ENCODE measurements at regions not wholly inside any gene's neighbourhood (a gene's known extent, or its start where the extent isn't known, plus 50 kb on each side); places are given as distances from the start of the nearest gene placed in this dataset.

DNA sequence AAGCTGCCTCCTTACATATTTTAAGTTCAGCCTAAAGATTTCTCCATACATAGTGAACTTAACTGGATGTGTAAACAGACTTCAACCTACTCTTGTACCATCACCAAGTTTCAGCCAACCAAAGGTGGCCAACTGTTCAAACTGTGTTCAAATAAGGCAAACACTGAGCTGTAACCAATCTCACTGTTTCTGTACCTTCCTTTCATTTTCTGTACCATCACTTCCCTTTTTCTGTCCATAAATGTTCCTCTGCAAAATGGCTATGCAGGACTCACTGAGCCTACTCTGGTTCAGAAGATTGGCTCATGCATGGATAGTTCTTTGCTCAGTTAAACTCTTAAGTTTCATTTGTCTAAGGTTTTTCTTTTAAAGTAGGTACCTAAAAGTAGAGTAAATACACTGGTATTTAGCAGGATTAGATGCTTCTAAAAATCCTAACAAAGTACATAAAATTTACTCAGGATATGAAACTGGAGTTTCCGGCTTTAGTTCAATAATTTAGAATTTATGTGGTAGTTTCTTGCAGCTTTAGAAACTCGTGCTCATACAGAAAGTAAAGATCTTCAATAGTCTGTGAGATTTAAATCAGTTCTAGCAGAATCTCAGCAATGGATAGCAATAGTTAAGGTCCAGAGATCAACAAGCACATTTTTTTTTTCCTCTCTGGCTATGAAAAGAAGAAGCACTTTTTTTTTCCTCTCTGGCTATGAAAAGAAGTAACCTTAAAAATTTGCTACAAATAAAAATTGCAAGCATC, 282.0 kb upstream of the PPFIA2 start:
- DNase-seq (ENCODE audit: low read depth, low spot score): no peak

DNA sequence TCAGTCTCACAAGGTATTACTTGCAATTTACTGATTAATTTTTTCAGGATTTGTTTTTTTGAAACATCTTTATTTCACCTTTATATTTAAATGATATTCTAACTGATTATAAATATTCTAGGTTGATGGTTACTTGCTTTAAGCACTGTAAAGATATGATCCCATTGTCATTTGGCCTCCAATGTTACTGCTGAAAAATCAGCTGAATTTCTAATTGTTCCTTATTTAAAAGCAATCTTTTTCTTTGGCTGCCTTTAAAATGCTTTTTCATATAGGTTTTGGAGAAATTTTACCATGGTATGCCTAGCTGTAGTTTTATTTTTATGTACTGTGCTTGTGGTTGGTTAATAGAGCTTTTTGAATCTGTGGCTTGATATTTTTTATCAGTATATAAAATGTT, 275.6 kb upstream of the PPFIA2 start:
- no peak for DNase-seq (ENCODE audit: low read depth, low spot score)

DNA sequence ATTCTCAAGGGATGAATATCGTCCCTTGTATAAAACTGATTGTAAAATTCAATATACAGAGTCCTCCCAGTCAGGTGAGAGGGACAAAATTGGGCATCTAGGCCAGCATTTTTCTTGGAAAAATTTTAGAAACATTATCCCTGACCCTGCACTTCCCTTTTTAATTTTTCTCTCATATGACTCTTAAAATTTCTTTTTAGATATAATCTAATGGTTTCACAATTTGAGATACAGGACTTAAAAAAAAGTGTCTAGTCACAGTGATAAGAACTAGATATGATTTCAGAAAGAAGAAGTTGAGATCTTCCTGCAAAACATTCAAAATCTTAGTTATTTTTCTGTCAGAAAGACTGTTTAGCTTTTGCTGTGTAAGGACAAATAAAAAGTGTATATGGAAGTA, 270.8 kb upstream of the PPFIA2 start:
- DNase-seq (ENCODE audit: low read depth, low spot score): no peak

DNA sequence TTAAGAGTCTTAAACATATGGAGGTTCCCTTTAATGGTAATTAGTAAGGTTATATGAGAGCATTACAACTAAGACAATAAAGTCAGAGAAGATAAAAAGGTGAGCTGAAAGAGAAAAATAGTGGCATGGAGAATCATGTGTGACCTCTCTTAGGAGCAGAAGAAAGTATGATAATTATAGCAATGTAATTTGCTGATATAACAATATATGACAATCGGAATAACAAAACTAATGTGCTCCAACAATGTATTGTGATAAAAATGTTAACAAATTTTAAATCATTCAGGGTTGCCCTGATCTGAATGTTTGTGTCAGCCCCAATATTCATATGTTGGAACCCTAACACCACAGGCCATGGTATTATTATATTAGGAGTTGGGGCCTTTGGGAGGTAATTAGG, 269.6 kb upstream of the PPFIA2 start:
- no peak for DNase-seq (ENCODE audit: low read depth, low spot score)

DNA sequence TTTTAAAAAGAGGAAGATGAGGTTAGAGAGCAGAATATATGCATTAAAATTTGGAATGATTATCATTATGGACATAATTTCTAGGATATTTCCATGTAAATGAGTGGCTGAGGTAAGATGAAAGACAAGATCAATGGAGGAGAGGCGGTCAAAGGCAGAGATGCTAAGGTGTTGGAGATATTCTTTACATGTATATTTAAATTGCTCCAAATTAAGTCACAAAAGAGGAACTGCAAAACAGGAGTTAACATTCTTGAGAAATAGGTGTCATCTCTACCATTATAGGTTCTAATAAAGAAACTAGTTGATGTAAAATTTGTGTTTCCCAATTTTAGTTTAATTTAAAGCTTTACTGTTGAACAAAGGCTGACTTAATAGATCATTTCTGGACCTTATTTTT, 268.5 kb upstream of the PPFIA2 start:
- DNase-seq (ENCODE audit: low read depth, low spot score): no peak

DNA sequence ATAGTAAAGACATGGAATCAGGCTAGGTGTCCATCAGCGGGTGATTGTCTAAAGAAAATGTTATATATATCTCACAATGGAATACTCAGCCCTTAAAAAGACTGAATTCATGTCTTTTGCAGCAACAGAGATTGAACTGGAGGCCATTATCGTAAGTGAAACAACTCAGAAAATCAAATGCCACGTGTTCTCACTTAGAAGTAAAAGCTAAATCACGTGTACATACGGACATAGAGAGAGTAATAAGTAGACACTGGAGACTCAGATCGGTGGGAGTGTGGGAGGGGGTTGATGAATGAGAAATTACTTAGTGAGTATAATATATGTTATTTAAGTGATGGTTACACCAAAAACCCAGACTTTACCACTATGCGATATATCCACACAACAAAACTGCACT, 266.3 kb upstream of the PPFIA2 start:
- no peak for DNase-seq (ENCODE audit: low read depth, low spot score)

DNA sequence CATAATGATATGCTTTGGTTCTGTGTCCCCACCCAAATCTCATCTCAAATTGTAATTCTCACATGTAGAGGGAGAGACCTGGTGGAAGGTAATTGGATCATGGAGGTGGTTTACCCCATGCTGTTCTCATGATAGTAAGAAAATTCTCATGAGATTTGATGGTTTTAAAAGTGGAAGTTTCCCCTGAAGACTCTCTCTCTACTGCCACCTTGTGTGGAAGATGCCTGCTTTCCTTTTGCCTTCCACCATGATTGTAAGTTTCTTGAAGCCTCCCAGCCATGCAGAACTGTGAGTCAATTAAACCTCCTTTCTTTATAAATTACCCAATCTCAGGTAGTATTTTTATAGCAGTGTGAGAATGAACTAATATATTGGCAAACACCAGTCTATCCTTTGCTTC, 260.4 kb upstream of the PPFIA2 start:
- DNase-seq (ENCODE audit: low read depth, low spot score): no peak

DNA sequence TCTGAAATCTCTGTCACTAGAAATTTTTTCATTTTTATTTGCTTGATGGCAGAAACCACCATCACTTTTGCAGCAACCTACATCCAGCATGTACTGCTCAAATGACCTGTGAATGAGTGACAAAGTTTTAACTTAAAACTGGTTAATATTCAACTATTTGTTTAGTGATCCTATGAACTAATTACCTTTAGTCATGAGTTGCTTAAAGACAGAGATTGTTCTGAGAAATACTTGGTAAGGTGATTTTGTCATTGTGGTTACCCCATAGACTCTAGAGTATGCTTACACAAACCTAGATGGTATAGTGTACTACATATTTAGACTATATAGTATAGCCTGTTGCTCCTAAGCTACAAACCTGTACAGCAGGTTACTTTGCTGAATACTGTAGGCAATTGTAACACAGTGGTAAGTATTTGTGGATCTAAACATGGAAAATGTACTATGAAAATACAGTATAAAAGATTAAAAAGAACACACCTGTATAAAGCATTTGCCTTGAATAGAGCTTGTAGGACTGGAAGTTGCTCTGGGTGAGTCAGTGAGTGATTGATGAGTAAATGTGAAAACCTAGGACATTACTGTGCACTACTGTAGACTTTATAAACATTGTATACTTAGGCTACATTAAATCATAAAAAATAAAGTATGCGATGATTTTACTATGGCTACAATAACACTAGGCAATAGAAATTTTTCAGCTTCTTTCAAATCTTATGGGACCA, 256.6 kb upstream of the PPFIA2 start:
- DNase-seq (ENCODE audit: low read depth, low spot score): no peak

DNA sequence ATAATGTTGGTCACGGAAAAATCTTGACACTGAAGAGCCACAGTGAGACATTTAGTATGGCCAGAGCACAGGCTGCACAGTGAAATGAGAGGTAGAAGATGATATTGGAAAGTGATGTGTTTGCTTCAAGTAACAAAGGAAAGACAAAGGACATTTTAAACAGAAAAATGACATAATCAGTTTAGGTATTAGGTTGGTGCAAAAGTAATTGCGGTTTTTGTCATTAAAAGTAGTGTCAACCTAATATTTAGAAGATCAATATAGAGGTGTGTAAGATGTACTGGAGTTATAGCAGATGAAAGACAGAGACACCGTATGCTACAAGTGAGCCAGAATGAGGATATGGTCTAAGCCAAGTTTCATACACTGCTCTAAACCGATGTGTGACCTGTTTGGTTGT, 253.0 kb upstream of the PPFIA2 start:
- DNase-seq (ENCODE audit: low read depth, low spot score): no peak

DNA sequence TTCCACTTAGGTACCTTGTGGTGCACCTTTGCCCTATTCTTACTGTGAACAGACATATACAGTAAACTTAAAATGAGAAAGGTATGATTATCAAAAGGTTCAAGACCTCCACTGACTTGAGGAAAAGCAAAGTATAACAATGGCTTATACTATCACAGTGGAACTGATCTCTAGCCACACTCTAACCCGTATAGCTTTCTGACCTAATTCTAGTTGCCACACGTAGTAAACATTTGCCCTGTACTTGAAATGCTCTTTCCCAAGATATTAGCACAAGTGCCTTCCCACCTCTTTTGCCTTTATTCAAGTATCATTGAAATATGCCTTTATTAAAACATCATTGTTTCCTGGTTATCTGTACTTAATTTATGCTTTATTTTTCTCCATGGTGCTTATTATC, 250.4 kb upstream of the PPFIA2 start:
- DNase-seq (ENCODE audit: low read depth, low spot score): no peak

DNA sequence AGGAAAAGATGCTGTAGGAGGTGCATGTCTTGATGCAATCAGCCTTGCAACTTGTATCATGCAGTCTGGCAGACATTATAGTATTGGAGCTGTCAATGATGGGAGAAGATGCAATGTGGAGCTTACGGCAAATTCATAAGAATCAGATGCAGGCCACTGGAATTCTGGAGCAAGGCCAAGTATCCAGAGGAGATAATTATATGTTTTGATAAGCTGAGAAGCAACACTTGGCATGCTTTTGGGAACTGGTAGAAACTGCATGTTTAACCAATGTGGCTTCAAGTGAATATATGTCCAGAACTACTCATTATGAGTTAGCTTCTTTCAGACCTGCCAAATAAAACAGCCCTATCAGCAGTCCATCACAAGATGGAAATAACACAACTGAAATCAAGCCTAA, 249.1 kb upstream of the PPFIA2 start:
- DNase-seq (ENCODE audit: low read depth, low spot score): no peak

DNA sequence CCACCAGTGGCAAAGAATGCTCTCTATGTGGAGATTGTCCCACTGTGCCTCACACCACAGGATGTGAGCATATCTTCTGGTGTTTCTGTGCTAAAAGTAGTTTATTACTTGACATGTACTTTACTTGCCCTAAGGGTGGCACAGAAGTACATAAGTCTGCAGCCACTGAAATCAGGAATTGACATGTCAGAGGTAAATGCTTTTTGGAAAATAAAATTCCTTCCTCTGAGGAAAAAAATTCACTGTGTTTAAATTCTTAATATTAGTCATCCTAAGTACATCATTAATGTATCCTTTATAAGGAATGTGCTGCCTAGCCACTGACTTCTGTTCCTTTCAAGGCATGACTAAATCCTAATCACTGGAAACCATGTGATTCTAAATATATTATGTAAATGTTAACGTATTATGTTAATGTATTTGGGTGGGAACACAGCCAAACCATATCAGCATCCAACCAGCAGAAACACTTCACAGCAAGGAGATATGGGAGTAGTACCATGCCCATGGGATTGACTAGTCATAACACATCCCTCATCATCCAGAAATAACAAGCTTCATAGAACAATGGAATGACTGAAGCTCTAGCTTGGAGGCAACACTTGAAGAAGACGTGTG, 239.7 kb upstream of the PPFIA2 start:
- no peak for DNase-seq (ENCODE audit: low read depth, low spot score)

DNA sequence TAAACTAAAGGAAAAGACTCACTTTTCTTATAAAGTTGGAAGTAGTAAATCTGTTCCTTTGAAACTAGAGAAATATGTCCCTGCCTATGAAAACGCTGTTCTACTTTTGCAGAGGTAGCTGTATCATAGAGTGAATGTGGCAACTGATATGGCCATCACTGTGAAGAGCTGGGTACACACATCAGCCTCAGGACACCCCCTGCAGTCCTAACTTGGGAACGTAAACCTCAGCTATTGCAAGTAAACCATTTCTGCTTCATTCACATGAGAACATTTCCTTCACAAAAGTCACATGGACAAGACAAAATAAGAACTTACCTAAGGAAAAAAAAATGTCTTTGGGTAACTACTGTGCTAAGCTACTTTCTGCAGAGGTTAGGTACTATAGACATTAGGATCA, 233.3 kb upstream of the PPFIA2 start:
- no peak for DNase-seq (ENCODE audit: low read depth, low spot score)

DNA sequence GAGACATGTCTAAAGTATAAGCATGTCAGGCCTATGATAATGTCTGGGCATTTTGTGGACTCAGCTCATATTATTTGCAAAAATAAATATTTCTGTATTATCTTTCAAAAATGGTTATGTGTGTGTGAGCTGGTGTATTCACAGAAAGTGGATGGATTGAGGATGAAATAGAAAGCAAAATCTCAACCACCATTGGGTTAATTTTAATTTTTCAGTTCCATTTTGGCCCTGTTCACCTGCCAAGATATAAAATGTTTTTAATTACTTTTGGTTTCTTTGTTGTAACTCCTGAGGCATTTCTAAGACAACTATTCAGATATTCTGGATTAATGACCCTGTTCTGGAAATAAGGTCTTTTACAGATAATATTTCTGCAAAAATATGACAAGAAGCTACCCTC, 232.7 kb upstream of the PPFIA2 start:
- DNase-seq (ENCODE audit: low read depth, low spot score): no peak

DNA sequence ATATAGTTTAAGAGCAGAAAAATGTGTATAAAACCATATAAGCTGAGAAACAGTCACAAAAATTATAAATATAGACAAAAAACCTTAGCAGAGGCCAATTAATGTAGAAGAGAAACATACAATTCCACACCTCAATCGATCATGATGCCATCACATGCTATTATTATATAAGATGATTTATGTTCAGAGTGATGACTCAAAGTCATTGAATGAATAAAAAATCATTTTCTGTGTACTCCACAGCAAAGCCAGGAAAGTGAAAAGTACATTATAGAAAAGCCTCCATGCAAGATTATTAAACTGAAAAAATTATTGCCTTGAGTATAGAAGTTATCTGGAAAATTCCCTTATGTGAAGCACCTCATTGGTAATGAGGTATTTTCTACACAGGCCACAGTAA, 229.2 kb upstream of the PPFIA2 start:
- no peak for DNase-seq (ENCODE audit: low read depth, low spot score)

DNA sequence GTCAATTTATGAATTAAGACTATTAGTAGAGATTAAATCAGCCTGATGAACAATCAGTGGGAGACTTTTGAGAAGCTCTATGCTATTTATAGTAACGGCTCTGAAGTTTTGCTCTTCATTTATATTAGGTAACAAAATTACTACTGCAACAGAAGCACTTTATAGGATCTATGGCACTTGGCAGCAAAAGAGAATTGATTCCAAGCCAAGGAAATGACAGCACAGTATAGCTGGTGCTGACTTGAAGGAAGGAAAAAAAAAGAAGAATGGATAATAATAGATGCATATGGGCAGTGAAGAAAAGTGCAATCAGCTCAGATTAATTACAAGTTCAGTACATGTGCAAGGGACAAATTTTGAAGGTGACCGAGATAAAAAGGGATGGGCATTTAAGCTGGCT, 228.2 kb upstream of the PPFIA2 start:
- DNase-seq (ENCODE audit: low read depth, low spot score): no peak

DNA sequence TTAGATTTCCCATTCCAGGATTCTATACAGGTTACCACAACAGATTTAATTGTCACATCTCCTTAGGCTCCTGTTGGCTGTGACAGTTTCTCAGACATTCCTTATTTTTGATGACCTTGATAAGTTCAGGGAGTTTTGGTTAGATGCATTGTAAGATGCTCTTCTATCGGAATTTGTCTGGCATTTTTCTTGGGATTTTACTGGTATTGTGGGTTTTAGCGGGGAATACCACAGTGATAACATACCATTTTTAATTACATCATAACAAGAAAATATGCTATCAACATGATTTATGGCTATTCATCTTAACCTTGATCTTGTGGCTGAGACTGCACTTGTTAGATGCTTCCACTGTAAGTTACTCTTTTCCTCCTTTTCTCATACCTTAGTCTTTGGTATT, 217.5 kb upstream of the PPFIA2 start:
- DNase-seq (ENCODE audit: low read depth, low spot score): no peak

DNA sequence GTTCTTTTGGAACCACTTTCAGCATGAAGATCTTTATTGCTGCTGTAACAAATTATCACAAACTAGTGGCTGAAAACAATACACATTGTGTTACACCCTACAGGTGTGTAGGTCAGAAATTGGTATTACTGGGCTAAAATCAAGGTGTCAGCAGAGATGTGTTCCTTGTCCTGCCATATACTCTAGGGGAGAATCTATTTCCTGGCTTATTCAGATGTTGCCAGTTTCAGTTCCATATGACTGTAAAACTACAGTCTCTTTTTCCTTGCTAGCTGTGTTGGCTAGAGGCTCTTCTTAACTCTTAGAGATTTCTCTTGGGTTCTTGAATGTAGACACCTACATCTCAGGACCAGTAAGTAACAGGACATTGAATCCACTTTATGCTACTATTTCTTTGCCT, 215.6 kb upstream of the PPFIA2 start:
- DNase-seq (ENCODE audit: low read depth, low spot score): no peak

DNA sequence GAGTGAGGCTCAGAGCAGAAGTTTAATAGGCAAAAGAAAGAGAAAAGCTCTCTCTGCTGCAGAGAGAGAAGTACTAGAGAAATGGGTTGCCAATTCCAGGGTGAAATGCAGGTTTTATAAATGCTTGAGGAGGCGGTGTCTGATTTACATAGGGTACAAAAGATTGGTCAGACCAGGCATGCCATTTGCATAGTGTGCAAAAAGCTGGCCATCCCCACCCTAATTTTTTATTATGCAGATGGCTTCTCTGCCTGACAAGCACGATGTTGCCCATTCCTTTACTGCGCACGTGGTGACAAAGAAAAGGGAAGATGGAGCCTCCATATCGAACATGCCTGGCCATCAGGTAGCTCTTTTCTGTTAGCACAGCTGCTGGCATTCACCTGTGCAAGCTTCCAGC, 209.3 kb upstream of the PPFIA2 start:
- no peak for DNase-seq (ENCODE audit: low read depth, low spot score)

DNA sequence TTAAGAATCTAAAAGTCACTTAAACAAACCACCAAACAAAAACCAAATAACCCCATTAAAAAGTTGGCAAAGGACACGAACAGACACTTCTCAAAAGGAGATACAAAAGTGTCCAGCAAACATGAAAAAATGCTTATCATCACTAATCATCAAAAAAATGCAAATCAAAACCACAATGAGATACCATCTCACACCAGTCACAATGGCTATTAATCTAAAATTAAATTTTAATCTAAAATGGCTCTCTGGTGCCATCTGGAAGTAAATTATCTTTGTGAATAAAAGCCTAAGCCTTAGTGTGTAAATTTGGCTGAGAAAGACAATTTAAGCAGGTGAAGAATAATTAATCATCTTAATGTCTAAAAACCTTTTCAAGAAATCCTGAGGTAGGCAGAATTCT, 204.5 kb upstream of the PPFIA2 start:
- DNase-seq (ENCODE audit: low read depth, low spot score): no peak

DNA sequence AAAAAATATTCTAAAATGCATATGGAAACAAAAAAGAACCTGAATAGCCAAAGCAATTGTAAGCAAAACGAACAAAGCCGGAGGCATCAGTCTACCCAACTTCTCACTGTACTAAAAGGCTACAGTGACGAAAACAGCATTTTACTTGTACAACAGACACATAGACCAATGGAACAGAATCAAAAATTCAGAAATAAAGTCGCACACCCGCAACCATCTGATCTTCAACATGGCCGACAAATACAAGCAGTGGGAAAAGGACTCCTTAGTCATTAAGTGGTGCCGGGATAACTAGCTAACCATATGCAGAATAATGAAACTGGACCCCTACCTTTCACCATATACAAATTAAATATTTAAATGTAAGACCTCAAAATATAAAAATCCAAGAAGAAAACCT, 203.9 kb upstream of the PPFIA2 start:
- DNase-seq (ENCODE audit: low read depth, low spot score): no peak

DNA sequence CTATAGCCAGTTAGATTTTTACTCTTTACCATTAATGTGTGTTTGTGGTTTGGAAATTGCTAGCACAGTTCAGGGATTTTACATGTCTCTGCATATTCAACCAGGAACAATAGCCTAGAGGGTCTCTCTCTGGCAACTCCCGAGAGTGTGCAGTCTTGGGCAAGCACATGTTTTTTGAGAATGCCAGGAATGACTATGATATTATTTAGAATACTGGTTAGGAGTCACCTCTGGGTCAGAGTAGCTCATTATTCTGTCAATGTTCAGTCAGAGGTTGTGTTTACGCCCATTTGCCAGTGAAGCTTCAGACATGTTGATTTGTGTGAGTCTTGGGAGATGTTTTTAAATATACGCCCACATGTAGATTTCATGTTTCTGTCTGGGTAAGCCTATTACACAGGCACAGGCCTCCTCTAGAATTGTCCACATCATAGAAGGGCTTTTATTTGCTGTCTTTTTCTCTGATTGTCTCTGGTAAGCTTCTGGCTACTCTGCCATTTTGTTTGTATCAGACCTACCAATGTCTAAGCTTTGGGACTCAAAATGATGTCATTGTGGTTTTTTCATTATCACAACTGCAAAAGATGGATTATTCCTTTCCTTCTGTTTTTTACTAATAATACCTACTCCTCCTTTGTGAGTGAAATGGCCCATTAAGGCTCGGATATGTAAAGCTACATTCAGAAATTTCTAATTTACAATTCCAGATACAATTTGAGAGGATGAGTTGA, 203.1 kb upstream of the PPFIA2 start:
- no peak for DNase-seq (ENCODE audit: low read depth, low spot score)

All from smooth muscle cell of the brain vasculature (primary cell).